HEK293 (cell line): ENCODE measurements at regions not wholly inside any gene's neighbourhood (a gene's known extent, or its start where the extent isn't known, plus 50 kb on each side); places are given as distances from the start of the nearest gene placed in this dataset.

Experiments used
- CTCF ChIA-PET: fragments of 350-600 bp; formaldehyde crosslinking; extraction: SDS; loops from one replicate; lab custom pipeline; 2021; ENCODE audit warnings: antibody characterized with exemption; lab: Yijun Ruan, JAX
- POLR2A ChIA-PET: fragments of 300-600 bp; formaldehyde crosslinking; extraction: SDS; loops from one replicate; lab custom pipeline; 2020; ENCODE audit warnings: antibody characterized with exemption, inconsistent platforms; lab: Yijun Ruan, JAX
- H3K27ac ChIP-seq: fragments of 200-500 bp; sonication (Bioruptor generic); 2 replicates; pipeline ENCODE4 v1.5.1; 2014; ENCODE audit warnings: low read depth, low read length, control low read depth, inconsistent platforms; ENCODE audit errors: extremely low read depth
- H3K36me3 ChIP-seq, 2 experiments: fragments of 200-500 bp in 1 of 2; sonication (Bioruptor generic) in 1 of 2; 1 replicate in 1 of 2; 2 replicates in 1 of 2; pipeline ENCODE4 v1.5.1; 2014 to 2017; ENCODE audit warnings: inconsistent platforms in 2 of 2, low read length in 2 of 2; ENCODE audit not compliant: control insufficient read depth in 2 of 2, insufficient read depth in 1 of 2
- H3K4me1 ChIP-seq: fragments of 200-500 bp; sonication (Bioruptor generic); 2 replicates; pipeline ENCODE4 v1.5.1; 2014; ENCODE audit warnings: mild to moderate bottlenecking, low read length, inconsistent platforms; ENCODE audit not compliant: control insufficient read depth, insufficient read depth
- H3K4me3 ChIP-seq: 2 replicates; pipeline ENCODE4 v1.5.1; 2011; ENCODE audit warnings: low read depth, mild to moderate bottlenecking, control low read depth, low read length, moderate library complexity
- H3K9me3 ChIP-seq: fragments of 200-500 bp; sonication (Bioruptor generic); 2 replicates; pipeline ENCODE4 v1.5.1; 2014; ENCODE audit warnings: low read depth, low read length, inconsistent platforms; ENCODE audit not compliant: control insufficient read depth, insufficient read depth
- GFI1B ChIP-seq: fragments of 450-650 bp; formaldehyde crosslinking; IDR thresholded peaks from 2 replicates; pipeline ENCODE4 v1.5.1; 2016; ENCODE audit warnings: missing biosample characterization, missing genetic modification characterization
- IKZF3 ChIP-seq: fragments of 450-650 bp; IDR thresholded peaks from 2 replicates; pipeline ENCODE4 v1.5.0; 2018; ENCODE audit warnings: missing biosample characterization, mild to moderate bottlenecking, missing genetic modification characterization, moderate library complexity
- ZNF169 ChIP-seq: fragments of 450-650 bp; formaldehyde crosslinking; IDR thresholded peaks from 2 replicates; pipeline ENCODE4 v1.5.1; 2016; ENCODE audit warnings: missing biosample characterization, missing genetic modification characterization
- ZNF335 ChIP-seq: fragments of 450-650 bp; formaldehyde crosslinking; conservative IDR thresholded peaks from 2 replicates; pipeline ENCODE4 v1.5.1; 2016; ENCODE audit warnings: missing biosample characterization, missing genetic modification characterization
- ZNF416 ChIP-seq: fragments of 450-650 bp; formaldehyde crosslinking; IDR thresholded peaks from 2 replicates; pipeline ENCODE4 v1.5.1; 2016; ENCODE audit warnings: missing biosample characterization, missing genetic modification characterization
- ZNF433 ChIP-seq: fragments of 450-650 bp; formaldehyde crosslinking; IDR thresholded peaks from 2 replicates; pipeline ENCODE4 v1.5.1; 2016; ENCODE audit warnings: missing biosample characterization, missing genetic modification characterization, low read depth
- ZNF610 ChIP-seq: fragments of 450-650 bp; formaldehyde crosslinking; IDR thresholded peaks from 2 replicates; pipeline ENCODE4 v1.5.1; 2016; ENCODE audit warnings: missing biosample characterization, missing genetic modification characterization, borderline replicate concordance
- ZNF626 ChIP-seq: fragments of 450-650 bp; sonication (Bioruptor Pico); formaldehyde crosslinking; IDR thresholded peaks from 2 replicates; pipeline ENCODE4 v1.5.1; 2018; ENCODE audit warnings: missing biosample characterization, missing genetic modification characterization, inconsistent platforms
- ZNF701 ChIP-seq: fragments of 450-650 bp; formaldehyde crosslinking; IDR thresholded peaks from 2 replicates; pipeline ENCODE4 v1.5.1; 2016; ENCODE audit warnings: missing biosample characterization, missing genetic modification characterization
- ZNF747 ChIP-seq: fragments of 450-650 bp; formaldehyde crosslinking; IDR thresholded peaks from 2 replicates; pipeline ENCODE4 v1.5.1; 2016; ENCODE audit warnings: missing biosample characterization, missing genetic modification characterization
- ZNF837 ChIP-seq: fragments of 450-650 bp; formaldehyde crosslinking; IDR thresholded peaks from 2 replicates; pipeline ENCODE4 v1.5.1; 2016; ENCODE audit warnings: missing biosample characterization, missing genetic modification characterization
- ZSCAN16 ChIP-seq: fragments of 450-650 bp; formaldehyde crosslinking; IDR thresholded peaks from 2 replicates; pipeline ENCODE4 v1.5.1; 2016; ENCODE audit warnings: missing biosample characterization, missing genetic modification characterization
- TF ChIP-seq, protein P1 (sequence below): fragments of 450-650 bp; formaldehyde crosslinking; IDR thresholded peaks from 2 replicates; pipeline ENCODE4 v1.5.1; 2016; ENCODE audit warnings: missing biosample characterization, missing genetic modification characterization
- TF ChIP-seq, protein P2 (sequence below): fragments of 450-650 bp; formaldehyde crosslinking; IDR thresholded peaks from 2 replicates; pipeline ENCODE4 v1.5.1; 2016; ENCODE audit warnings: missing biosample characterization, missing genetic modification characterization
- TF ChIP-seq, protein P3 (sequence below): fragments of 450-650 bp; formaldehyde crosslinking; IDR thresholded peaks from 2 replicates; pipeline ENCODE4 v1.5.1; 2016; ENCODE audit warnings: missing biosample characterization, missing genetic modification characterization
- TF ChIP-seq, protein P4 (sequence below): fragments of 450-650 bp; formaldehyde crosslinking; IDR thresholded peaks from 2 replicates; pipeline ENCODE4 v1.5.1; 2016; ENCODE audit warnings: missing biosample characterization, missing genetic modification characterization, borderline replicate concordance
- TF ChIP-seq, protein P5 (sequence below): fragments of 450-650 bp; formaldehyde crosslinking; IDR thresholded peaks from 2 replicates; pipeline ENCODE4 v1.5.1; 2016; ENCODE audit warnings: missing biosample characterization, missing genetic modification characterization
- TF ChIP-seq, protein P6 (sequence below): fragments of 450-650 bp; formaldehyde crosslinking; IDR thresholded peaks from 2 replicates; pipeline ENCODE4; 2016; ENCODE audit warnings: missing biosample characterization, missing genetic modification characterization

DNA sequence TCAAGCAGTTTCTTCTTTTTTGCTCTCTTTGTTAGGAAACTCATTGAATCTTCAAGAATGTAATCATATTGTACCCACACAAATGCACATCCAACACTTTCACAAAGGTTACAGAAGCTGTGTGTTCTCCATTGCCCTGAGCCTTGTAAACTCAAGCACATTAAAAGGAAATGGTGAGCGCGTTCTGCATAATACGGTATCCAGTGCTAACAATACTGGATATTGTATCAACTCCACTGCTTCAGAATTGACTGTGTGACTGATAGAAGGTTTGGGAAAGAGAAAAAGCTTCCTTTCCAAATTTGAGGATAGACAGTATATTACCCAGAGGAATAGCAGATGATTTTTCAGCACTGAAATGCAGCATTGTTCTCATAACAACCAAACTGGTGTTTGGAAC, 268.9 kb upstream of the RBMS3 start (continued):
- TF ChIP-seq, protein P1, sequence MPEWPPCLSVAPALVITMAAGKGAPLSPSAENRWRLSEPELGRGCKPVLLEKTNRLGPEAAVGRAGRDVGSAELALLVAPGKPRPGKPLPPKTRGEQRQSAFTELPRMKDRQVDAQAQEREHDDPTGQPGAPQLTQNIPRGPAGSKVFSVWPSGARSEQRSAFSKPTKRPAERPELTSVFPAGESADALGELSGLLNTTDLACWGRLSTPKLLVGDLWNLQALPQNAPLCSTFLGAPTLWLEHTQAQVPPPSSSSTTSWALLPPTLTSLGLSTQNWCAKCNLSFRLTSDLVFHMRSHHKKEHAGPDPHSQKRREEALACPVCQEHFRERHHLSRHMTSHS (tag by site-specific recombination): no peak
- TF ChIP-seq ZNF433 (tag by site-specific recombination) (no peak), ZNF626 (tag by site-specific recombination) (no peak)

DNA sequence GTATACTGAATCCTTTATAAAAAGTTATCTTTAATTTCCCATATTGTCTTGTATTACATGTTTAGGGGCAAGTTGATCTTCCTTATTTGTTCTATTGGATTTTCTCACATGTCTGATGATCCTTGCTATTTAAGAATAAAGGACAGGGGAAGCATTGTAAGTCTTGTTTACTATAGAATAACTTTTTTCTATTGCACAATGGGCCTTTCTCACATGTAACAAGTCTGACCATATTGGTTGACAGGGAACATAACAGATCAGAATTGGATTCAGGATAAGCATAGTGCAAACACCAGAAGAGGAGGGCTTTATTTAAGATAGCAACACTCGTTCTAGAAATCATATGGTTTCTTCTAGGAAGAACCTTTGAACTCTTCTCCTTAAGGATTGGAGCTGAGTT, 257.9 kb upstream of the RBMS3 start:
- TF ChIP-seq ZNF169 (tag by site-specific recombination): no peak
- TF ChIP-seq, protein P2, sequence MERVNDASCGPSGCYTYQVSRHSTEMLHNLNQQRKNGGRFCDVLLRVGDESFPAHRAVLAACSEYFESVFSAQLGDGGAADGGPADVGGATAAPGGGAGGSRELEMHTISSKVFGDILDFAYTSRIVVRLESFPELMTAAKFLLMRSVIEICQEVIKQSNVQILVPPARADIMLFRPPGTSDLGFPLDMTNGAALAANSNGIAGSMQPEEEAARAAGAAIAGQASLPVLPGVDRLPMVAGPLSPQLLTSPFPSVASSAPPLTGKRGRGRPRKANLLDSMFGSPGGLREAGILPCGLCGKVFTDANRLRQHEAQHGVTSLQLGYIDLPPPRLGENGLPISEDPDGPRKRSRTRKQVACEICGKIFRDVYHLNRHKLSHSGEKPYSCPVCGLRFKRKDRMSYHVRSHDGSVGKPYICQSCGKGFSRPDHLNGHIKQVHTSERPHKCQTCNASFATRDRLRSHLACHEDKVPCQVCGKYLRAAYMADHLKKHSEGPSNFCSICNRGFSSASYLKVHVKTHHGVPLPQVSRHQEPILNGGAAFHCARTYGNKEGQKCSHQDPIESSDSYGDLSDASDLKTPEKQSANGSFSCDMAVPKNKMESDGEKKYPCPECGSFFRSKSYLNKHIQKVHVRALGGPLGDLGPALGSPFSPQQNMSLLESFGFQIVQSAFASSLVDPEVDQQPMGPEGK: no peak
- no peak for TF ChIP-seq ZSCAN16 (tag by site-specific recombination)
- TF ChIP-seq GFI1B (tag by site-specific recombination): no peak
- no peak for TF ChIP-seq ZNF747 (tag by site-specific recombination)
- no peak for TF ChIP-seq ZNF837 (tag by site-specific recombination)
- no peak for TF ChIP-seq ZNF335 (tag by site-specific recombination)
- TF ChIP-seq, protein P3, sequence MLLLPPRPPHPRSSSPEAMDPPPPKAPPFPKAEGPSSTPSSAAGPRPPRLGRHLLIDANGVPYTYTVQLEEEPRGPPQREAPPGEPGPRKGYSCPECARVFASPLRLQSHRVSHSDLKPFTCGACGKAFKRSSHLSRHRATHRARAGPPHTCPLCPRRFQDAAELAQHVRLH (tag by site-specific recombination): no peak
- TF ChIP-seq IKZF3 (tag by site-specific recombination): no peak
- TF ChIP-seq, protein P4, sequence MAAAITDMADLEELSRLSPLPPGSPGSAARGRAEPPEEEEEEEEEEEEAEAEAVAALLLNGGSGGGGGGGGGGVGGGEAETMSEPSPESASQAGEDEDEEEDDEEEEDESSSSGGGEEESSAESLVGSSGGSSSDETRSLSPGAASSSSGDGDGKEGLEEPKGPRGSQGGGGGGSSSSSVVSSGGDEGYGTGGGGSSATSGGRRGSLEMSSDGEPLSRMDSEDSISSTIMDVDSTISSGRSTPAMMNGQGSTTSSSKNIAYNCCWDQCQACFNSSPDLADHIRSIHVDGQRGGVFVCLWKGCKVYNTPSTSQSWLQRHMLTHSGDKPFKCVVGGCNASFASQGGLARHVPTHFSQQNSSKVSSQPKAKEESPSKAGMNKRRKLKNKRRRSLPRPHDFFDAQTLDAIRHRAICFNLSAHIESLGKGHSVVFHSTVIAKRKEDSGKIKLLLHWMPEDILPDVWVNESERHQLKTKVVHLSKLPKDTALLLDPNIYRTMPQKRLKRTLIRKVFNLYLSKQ (tag by site-specific recombination): no peak
- no peak for TF ChIP-seq ZNF610 (tag by site-specific recombination)
- no peak for TF ChIP-seq ZNF416 (tag by site-specific recombination)
- TF ChIP-seq, protein P5, sequence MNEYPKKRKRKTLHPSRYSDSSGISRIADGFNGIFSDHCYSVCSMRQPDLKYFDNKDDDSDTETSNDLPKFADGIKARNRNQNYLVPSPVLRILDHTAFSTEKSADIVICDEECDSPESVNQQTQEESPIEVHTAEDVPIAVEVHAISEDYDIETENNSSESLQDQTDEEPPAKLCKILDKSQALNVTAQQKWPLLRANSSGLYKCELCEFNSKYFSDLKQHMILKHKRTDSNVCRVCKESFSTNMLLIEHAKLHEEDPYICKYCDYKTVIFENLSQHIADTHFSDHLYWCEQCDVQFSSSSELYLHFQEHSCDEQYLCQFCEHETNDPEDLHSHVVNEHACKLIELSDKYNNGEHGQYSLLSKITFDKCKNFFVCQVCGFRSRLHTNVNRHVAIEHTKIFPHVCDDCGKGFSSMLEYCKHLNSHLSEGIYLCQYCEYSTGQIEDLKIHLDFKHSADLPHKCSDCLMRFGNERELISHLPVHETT (tag by site-specific recombination): no peak
- TF ChIP-seq ZNF626 (tag by site-specific recombination): no peak
- TF ChIP-seq, protein P6, sequence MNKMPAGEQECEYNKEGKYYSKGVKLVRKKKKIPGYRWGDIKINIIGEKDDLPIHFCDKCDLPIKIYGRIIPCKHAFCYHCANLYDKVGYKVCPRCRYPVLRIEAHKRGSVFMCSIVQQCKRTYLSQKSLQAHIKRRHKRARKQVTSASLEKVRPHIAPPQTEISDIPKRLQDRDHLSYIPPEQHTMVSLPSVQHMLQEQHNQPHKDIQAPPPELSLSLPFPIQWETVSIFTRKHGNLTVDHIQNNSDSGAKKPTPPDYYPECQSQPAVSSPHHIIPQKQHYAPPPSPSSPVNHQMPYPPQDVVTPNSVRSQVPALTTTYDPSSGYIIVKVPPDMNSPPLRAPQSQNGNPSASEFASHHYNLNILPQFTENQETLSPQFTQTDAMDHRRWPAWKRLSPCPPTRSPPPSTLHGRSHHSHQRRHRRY (tag by site-specific recombination): no peak
- no peaks in the 10 kb centered on the region for H3K9me3 ChIP-seq
- no peak overlapping the region for H3K27ac ChIP-seq
- H3K4me1 ChIP-seq: no peaks in the 10 kb centered on the region
- H3K36me3 ChIP-seq: no peaks in the 10 kb centered on the region
- ChIA-PET CTCF (no interaction called here), POLR2A (no interaction called here)
- H3K4me3 ChIP-seq: no peak overlapping the region

DNA sequence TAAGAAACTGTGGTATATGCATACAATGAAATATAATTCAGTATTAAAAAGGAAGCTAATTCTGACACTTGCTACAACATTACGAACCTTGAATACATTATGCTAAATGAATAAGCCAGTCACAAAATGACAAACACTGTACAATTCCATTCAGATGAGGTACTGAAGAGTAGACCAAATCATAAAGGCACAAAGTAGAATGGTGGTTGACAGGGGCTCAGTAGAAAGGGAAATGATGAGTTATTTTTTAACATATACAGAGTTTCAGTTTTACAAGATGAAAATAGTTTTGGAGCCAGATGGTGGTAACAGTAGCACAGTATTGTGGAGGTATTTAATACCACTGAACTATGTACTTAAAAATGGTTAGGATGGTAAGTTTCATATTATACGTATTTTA, 254.6 kb upstream of the RBMS3 start:
- CTCF ChIA-PET: no interaction called here

More for the DNA sequence above, 254.6 kb upstream of the RBMS3 start:
- Histone ChIP-seq H3K27ac (no peak overlapping the region), H3K36me3 (no peaks in the 10 kb centered on the region), H3K9me3 (no peaks in the 10 kb centered on the region), H3K4me1 (no peaks in the 10 kb centered on the region), H3K4me3 (no peak overlapping the region)
- no peak for TF ChIP-seq ZNF701 (tag by site-specific recombination)
- POLR2A ChIA-PET: no interaction called here
